D721Med (cell line): ENCODE measurements at regions not wholly inside any gene's neighbourhood (a gene's known extent, or its start where the extent isn't known, plus 50 kb on each side); places are given as distances from the start of the nearest gene placed in this dataset.

Source experiments
- DNase-seq: peaks from one replicate; pipeline ENCODE4 v3.0.0; 2011; ENCODE audit warnings: low spot score; ENCODE audit not compliant: insufficient read length
- FAIRE-seq: peaks from 2 replicates; lab custom pipeline; 2011; peaks lifted over from hg19 to GRCh38; lab: Jason Lieb, UNC
- CTCF ChIP-seq: IDR thresholded peaks from 2 replicates; pipeline ENCODE4 v1.5.1; 2012; ENCODE audit warnings: mild to moderate bottlenecking, control low read depth; ENCODE audit not compliant: insufficient read depth; ENCODE audit errors: missing control alignments

GRCh38 chr7:85237721-85238120 is 50.9 kb upstream of the SEMA3D start:
- no peak for DNase-seq
- FAIRE-seq, result no peak
- TF ChIP-seq CTCF, result no peak
